Sigmoid colon (tissue), 4 donors: ENCODE measurements at regions not wholly inside any gene's neighbourhood (a gene's known extent, or its start where the extent isn't known, plus 50 kb on each side); places are given as distances from the start of the nearest gene placed in this dataset.

ENCODE experiments used
- EP300 ChIP-seq, 4 donors: sonication (generic); formaldehyde crosslinking; IDR thresholded peaks; one replicate each; pipeline ENCODE4 v1.6.1; 2017; ENCODE audit warnings: antibody characterized with exemption in 4 of 4
- POLR2A ChIP-seq, 2 donors: fragments of 450-650 bp; IDR thresholded peaks; one replicate each; pipeline ENCODE4 v1.6.1; 2016; ENCODE audit warnings: antibody characterized with exemption in 2 of 2, mild to moderate bottlenecking in 2 of 2, moderate library complexity in 2 of 2
- POLR2AphosphoS5 ChIP-seq, 4 donors: sonication (generic); formaldehyde crosslinking; IDR thresholded peaks; one replicate each; pipeline ENCODE4 v1.6.1; 2017; ENCODE audit warnings: antibody characterized with exemption in 4 of 4
- TF ChIP-seq, protein P1 (sequence below), 4 experiments: fragments of 450-650 bp in 3 of 4; fragments of 200-600 bp in 1 of 4; IDR thresholded peaks; one replicate each; pipeline ENCODE4 v1.5.1; 2016 to 2019; ENCODE audit warnings: antibody characterized with exemption in 4 of 4, mild to moderate bottlenecking in 3 of 4, moderate library complexity in 2 of 4

DNA sequence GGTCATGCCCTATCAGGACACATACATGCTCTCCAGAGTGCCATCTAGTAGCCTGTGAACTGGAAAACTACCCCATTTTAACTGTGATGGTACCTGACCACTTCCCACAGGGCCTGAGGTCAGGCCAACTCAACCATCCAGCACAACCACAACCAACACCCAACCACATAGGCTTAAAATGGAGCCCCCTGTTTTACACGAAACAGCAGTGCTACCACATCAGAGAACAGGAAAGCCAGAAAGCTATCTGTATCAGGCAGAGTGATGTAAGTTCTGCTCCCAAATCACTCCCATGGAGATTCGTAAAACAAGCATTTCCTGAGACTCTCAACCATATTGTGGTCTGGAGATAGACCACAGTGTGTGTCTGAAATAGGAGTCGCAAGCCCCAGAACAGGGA, 1017.3 kb upstream of the EPHA6 start:
- TF ChIP-seq, protein P1, sequence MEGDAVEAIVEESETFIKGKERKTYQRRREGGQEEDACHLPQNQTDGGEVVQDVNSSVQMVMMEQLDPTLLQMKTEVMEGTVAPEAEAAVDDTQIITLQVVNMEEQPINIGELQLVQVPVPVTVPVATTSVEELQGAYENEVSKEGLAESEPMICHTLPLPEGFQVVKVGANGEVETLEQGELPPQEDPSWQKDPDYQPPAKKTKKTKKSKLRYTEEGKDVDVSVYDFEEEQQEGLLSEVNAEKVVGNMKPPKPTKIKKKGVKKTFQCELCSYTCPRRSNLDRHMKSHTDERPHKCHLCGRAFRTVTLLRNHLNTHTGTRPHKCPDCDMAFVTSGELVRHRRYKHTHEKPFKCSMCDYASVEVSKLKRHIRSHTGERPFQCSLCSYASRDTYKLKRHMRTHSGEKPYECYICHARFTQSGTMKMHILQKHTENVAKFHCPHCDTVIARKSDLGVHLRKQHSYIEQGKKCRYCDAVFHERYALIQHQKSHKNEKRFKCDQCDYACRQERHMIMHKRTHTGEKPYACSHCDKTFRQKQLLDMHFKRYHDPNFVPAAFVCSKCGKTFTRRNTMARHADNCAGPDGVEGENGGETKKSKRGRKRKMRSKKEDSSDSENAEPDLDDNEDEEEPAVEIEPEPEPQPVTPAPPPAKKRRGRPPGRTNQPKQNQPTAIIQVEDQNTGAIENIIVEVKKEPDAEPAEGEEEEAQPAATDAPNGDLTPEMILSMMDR (IDR thresholded peaks at IDR 0.05), result no peak
- TF ChIP-seq EP300 (IDR thresholded peaks at IDR 0.05) (no peak), POLR2AphosphoS5 (IDR thresholded peaks at IDR 0.05) (no peak), POLR2A (IDR thresholded peaks at IDR 0.05) (no peak)
